SK-N-SH treated with all-trans-retinoic acid at 6 μM for 48 hours (cell line): ENCODE measurements at regions not wholly inside any gene's neighbourhood (a gene's known extent, or its start where the extent isn't known, plus 50 kb on each side); places are given as distances from the start of the nearest gene placed in this dataset.

ENCODE experiments used
- ATAC-seq: fragments of 200-7000 bp; cut with Tn5 transposase; 3 replicates; pipeline ENCODE4 v1.9.1; 2020; ENCODE audit warnings: mild to moderate bottlenecking, moderate library complexity
- ARNTL ChIP-seq: fragments of 450-650 bp; formaldehyde crosslinking; IDR thresholded peaks from 2 replicates; pipeline ENCODE4 v1.5.0; 2020; ENCODE audit warnings: low read depth, mild to moderate bottlenecking, moderate library complexity, borderline replicate concordance
- BACH2 ChIP-seq: fragments of 250-450 bp; sonication (Bioruptor Pico); IDR thresholded peaks from 2 replicates; pipeline ENCODE4 v1.9.0; 2021; ENCODE audit warnings: mild to moderate bottlenecking, borderline replicate concordance
- CSDC2 ChIP-seq: fragments of 250-450 bp; sonication (Bioruptor Pico); IDR thresholded peaks from 2 replicates; pipeline ENCODE4 v1.5.0; 2020; ENCODE audit warnings: mild to moderate bottlenecking, moderate library complexity
- ESRRG ChIP-seq: fragments of 250-450 bp; sonication (Bioruptor Pico); IDR thresholded peaks from 2 replicates; pipeline ENCODE4 v1.6.1; 2021; ENCODE audit warnings: mild to moderate bottlenecking
- GLIS3 ChIP-seq: fragments of 250-450 bp; sonication (Bioruptor Pico); IDR thresholded peaks from 2 replicates; pipeline ENCODE4 v1.5.0; 2020; ENCODE audit warnings: mild to moderate bottlenecking, moderate library complexity
- ISL1 ChIP-seq: fragments of 250-450 bp; sonication (Bioruptor Pico); IDR thresholded peaks from 2 replicates; pipeline ENCODE4 v2.1.2; 2022; ENCODE audit warnings: mild to moderate bottlenecking, moderate library complexity
- OSR1 ChIP-seq: fragments of 250-450 bp; sonication (Bioruptor Pico); IDR thresholded peaks from 2 replicates; pipeline ENCODE4 v1.8.0; 2022; ENCODE audit warnings: moderate library complexity, mild to moderate bottlenecking, inconsistent platforms
- RARB ChIP-seq: fragments of 250-450 bp; sonication (Bioruptor Pico); IDR thresholded peaks from 2 replicates; pipeline ENCODE4 v1.8.0; 2021; ENCODE audit warnings: mild to moderate bottlenecking, moderate library complexity
- SNAI2 ChIP-seq: fragments of 250-450 bp; sonication (Bioruptor Pico); IDR thresholded peaks from 2 replicates; pipeline ENCODE4 v1.5.0; 2020; ENCODE audit warnings: mild to moderate bottlenecking, moderate library complexity
- TCF4 ChIP-seq: fragments of 250-450 bp; sonication (Bioruptor Pico); IDR thresholded peaks from 2 replicates; pipeline ENCODE4 v1.8.0; 2021; ENCODE audit warnings: mild to moderate bottlenecking, moderate library complexity, borderline replicate concordance
- TOX ChIP-seq: fragments of 250-450 bp; sonication (Bioruptor Pico); IDR thresholded peaks from 2 replicates; pipeline ENCODE4 v1.8.0; 2021; ENCODE audit warnings: mild to moderate bottlenecking, moderate library complexity, borderline replicate concordance
- ZC3H10 ChIP-seq: fragments of 250-450 bp; sonication (Bioruptor Pico); IDR thresholded peaks from 2 replicates; pipeline ENCODE4 v1.5.1; 2021; ENCODE audit warnings: mild to moderate bottlenecking, moderate library complexity
- ZFP3 ChIP-seq: fragments of 250-450 bp; sonication (Bioruptor Pico); IDR thresholded peaks from 2 replicates; pipeline ENCODE4 v1.5.0; 2020; ENCODE audit warnings: mild to moderate bottlenecking, moderate library complexity
- ZNF565 ChIP-seq: fragments of 450-650 bp; formaldehyde crosslinking; conservative IDR thresholded peaks from 2 replicates; pipeline ENCODE4 v1.5.0; 2020; ENCODE audit warnings: low read depth, mild to moderate bottlenecking, moderate library complexity
- ZNF70 ChIP-seq: fragments of 450-650 bp; formaldehyde crosslinking; IDR thresholded peaks from 2 replicates; pipeline ENCODE4 v1.5.0; 2020; ENCODE audit warnings: mild to moderate bottlenecking, moderate library complexity
- ZNF8 ChIP-seq: fragments of 450-650 bp; formaldehyde crosslinking; IDR thresholded peaks from 2 replicates; pipeline ENCODE4 v1.5.0; 2020; ENCODE audit warnings: mild to moderate bottlenecking, moderate library complexity
- TF ChIP-seq, protein P1 (sequence below): fragments of 250-450 bp; sonication (Bioruptor Pico); IDR thresholded peaks from 2 replicates; pipeline ENCODE4 v1.8.0; 2021; ENCODE audit warnings: low read depth, mild to moderate bottlenecking, moderate library complexity, borderline replicate concordance
- TF ChIP-seq, protein P2 (sequence below): fragments of 250-450 bp; sonication (Bioruptor Pico); IDR thresholded peaks from 2 replicates; pipeline ENCODE4 v1.8.0; 2020; ENCODE audit warnings: mild to moderate bottlenecking, moderate library complexity, borderline replicate concordance
- TF ChIP-seq, protein P3 (sequence below): fragments of 250-450 bp; sonication (Bioruptor Pico); IDR thresholded peaks from 2 replicates; pipeline ENCODE4 v1.5.1; 2020; ENCODE audit warnings: low read depth, mild to moderate bottlenecking, moderate library complexity
- TF ChIP-seq, protein P4 (sequence below): fragments of 250-450 bp; sonication (Bioruptor Pico); IDR thresholded peaks from 2 replicates; pipeline ENCODE4 v1.5.1; 2021; ENCODE audit warnings: mild to moderate bottlenecking, moderate library complexity
- TF ChIP-seq, protein P5 (sequence below): fragments of 250-450 bp; sonication (Bioruptor Pico); IDR thresholded peaks from 2 replicates; pipeline ENCODE4 v1.5.0; 2020; ENCODE audit warnings: mild to moderate bottlenecking, moderate library complexity

DNA sequence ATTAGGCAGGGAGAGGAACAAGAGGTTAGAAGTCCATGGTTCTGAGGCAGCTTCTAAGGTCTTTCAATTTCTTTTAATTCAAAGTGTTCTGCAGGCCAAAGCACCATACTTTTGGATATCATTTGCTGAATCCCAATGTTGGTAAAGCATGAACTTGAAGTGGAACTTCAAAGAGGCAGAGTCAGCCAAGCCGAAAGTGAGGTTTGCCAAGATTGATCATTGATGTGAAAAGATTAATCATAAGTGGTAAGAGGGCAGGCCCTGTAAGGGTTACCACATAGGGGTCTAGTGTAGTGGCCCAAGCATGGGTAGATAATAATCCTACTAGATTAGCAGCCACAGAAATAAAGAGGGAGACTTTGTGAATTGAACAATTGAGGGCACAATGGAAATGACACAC is 191.7 kb upstream of the DIO2 start:
- no peak for TF ChIP-seq ZNF565 (CRISPR knock-in tag)
- TF ChIP-seq TCF4 = no peak
- no peak for TF ChIP-seq ESRRG (CRISPR knock-in tag)
- no peak for TF ChIP-seq ZC3H10
- no peak for TF ChIP-seq ZNF70 (CRISPR knock-in tag)
- TF ChIP-seq BACH2 (CRISPR knock-in tag) = no peak
- TF ChIP-seq, protein P1, sequence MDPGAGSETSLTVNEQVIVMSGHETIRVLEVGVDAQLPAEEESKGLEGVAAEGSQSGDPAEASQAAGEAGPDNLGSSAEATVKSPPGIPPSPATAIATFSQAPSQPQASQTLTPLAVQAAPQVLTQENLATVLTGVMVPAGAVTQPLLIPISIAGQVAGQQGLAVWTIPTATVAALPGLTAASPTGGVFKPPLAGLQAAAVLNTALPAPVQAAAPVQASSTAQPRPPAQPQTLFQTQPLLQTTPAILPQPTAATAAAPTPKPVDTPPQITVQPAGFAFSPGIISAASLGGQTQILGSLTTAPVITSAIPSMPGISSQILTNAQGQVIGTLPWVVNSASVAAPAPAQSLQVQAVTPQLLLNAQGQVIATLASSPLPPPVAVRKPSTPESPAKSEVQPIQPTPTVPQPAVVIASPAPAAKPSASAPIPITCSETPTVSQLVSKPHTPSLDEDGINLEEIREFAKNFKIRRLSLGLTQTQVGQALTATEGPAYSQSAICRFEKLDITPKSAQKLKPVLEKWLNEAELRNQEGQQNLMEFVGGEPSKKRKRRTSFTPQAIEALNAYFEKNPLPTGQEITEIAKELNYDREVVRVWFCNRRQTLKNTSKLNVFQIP (CRISPR knock-in tag) = no peak
- TF ChIP-seq, protein P2, sequence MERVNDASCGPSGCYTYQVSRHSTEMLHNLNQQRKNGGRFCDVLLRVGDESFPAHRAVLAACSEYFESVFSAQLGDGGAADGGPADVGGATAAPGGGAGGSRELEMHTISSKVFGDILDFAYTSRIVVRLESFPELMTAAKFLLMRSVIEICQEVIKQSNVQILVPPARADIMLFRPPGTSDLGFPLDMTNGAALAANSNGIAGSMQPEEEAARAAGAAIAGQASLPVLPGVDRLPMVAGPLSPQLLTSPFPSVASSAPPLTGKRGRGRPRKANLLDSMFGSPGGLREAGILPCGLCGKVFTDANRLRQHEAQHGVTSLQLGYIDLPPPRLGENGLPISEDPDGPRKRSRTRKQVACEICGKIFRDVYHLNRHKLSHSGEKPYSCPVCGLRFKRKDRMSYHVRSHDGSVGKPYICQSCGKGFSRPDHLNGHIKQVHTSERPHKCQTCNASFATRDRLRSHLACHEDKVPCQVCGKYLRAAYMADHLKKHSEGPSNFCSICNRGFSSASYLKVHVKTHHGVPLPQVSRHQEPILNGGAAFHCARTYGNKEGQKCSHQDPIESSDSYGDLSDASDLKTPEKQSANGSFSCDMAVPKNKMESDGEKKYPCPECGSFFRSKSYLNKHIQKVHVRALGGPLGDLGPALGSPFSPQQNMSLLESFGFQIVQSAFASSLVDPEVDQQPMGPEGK (CRISPR knock-in tag) = no peak
- TF ChIP-seq TOX (CRISPR knock-in tag) = no peak
- no peak for TF ChIP-seq ZFP3 (CRISPR knock-in tag)
- no peak for TF ChIP-seq OSR1 (CRISPR knock-in tag)
- TF ChIP-seq ISL1 (CRISPR knock-in tag) = no peak
- TF ChIP-seq, protein P3, sequence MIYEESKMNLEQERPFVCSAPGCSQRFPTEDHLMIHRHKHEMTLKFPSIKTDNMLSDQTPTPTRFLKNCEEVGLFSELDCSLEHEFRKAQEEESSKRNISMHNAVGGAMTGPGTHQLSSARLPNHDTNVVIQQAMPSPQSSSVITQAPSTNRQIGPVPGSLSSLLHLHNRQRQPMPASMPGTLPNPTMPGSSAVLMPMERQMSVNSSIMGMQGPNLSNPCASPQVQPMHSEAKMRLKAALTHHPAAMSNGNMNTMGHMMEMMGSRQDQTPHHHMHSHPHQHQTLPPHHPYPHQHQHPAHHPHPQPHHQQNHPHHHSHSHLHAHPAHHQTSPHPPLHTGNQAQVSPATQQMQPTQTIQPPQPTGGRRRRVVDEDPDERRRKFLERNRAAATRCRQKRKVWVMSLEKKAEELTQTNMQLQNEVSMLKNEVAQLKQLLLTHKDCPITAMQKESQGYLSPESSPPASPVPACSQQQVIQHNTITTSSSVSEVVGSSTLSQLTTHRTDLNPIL (CRISPR knock-in tag) = no peak
- TF ChIP-seq SNAI2 (CRISPR knock-in tag) = no peak
- no peak for TF ChIP-seq GLIS3 (CRISPR knock-in tag)
- no peak for TF ChIP-seq ARNTL (CRISPR knock-in tag)
- TF ChIP-seq, protein P4, sequence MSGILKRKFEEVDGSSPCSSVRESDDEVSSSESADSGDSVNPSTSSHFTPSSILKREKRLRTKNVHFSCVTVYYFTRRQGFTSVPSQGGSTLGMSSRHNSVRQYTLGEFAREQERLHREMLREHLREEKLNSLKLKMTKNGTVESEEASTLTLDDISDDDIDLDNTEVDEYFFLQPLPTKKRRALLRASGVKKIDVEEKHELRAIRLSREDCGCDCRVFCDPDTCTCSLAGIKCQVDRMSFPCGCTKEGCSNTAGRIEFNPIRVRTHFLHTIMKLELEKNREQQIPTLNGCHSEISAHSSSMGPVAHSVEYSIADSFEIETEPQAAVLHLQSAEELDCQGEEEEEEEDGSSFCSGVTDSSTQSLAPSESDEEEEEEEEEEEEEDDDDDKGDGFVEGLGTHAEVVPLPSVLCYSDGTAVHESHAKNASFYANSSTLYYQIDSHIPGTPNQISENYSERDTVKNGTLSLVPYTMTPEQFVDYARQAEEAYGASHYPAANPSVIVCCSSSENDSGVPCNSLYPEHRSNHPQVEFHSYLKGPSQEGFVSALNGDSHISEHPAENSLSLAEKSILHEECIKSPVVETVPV (CRISPR knock-in tag) = no peak
- no peak for TF ChIP-seq RARB
- TF ChIP-seq, protein P5, sequence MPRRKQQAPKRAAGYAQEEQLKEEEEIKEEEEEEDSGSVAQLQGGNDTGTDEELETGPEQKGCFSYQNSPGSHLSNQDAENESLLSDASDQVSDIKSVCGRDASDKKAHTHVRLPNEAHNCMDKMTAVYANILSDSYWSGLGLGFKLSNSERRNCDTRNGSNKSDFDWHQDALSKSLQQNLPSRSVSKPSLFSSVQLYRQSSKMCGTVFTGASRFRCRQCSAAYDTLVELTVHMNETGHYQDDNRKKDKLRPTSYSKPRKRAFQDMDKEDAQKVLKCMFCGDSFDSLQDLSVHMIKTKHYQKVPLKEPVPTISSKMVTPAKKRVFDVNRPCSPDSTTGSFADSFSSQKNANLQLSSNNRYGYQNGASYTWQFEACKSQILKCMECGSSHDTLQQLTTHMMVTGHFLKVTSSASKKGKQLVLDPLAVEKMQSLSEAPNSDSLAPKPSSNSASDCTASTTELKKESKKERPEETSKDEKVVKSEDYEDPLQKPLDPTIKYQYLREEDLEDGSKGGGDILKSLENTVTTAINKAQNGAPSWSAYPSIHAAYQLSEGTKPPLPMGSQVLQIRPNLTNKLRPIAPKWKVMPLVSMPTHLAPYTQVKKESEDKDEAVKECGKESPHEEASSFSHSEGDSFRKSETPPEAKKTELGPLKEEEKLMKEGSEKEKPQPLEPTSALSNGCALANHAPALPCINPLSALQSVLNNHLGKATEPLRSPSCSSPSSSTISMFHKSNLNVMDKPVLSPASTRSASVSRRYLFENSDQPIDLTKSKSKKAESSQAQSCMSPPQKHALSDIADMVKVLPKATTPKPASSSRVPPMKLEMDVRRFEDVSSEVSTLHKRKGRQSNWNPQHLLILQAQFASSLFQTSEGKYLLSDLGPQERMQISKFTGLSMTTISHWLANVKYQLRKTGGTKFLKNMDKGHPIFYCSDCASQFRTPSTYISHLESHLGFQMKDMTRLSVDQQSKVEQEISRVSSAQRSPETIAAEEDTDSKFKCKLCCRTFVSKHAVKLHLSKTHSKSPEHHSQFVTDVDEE (CRISPR knock-in tag) = no peak
- TF ChIP-seq CSDC2 (CRISPR knock-in tag) = no peak
- no peak for ATAC-seq

DNA sequence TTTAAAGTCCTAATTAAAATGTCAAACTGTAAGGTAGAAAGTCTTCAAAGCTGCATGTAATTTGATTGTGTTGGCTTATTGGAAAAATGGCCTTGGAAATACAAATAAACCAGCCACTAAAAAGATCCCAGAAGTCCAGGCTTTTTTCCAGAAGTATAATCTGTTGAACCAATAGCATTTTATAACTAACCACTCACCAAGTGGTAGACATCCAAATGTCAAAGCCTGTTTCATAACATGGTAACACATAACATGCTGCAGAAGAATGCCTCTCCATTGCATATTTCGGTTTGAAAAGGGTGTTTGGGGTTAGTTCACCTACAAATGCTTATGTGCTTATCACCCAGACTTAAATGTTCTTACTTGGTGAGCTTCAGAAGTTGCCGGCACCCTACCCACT is 183.7 kb upstream of the DIO2 start:
- no peak for ATAC-seq
- no peak for TF ChIP-seq ZNF8 (CRISPR knock-in tag)
- TF ChIP-seq, protein P1 (CRISPR knock-in tag) = no peak
- TF ChIP-seq, protein P2 (CRISPR knock-in tag) = no peak
- TF ChIP-seq, protein P3 (CRISPR knock-in tag) = no peak
- no peak for TF ChIP-seq ESRRG (CRISPR knock-in tag)
- no peak for TF ChIP-seq ZC3H10
- no peak for TF ChIP-seq OSR1 (CRISPR knock-in tag)
- no peak for TF ChIP-seq ZNF70 (CRISPR knock-in tag)
- no peak for TF ChIP-seq CSDC2 (CRISPR knock-in tag)
- TF ChIP-seq, protein P5 (CRISPR knock-in tag) = no peak
- no peak for TF ChIP-seq SNAI2 (CRISPR knock-in tag)
- no peak for TF ChIP-seq ISL1 (CRISPR knock-in tag)
- no peak for TF ChIP-seq BACH2 (CRISPR knock-in tag)
- no peak for TF ChIP-seq GLIS3 (CRISPR knock-in tag)
- no peak for TF ChIP-seq ZNF565 (CRISPR knock-in tag)
- no peak for TF ChIP-seq TCF4
- TF ChIP-seq, all 23 proteins: peak for 0
